GM23248 (cell line): ENCODE measurements at regions not wholly inside any gene's neighbourhood (a gene's known extent, or its start where the extent isn't known, plus 50 kb on each side); places are given as distances from the start of the nearest gene placed in this dataset.

Experiments used
- DNase-seq: peaks from one replicate; pipeline ENCODE4 v3.0.0-alpha.2; 2015
- H2AFZ ChIP-seq: fragments of 200-600 bp; sonication (generic); 2 replicates; pipeline ENCODE4 v1.6.1; 2016; ENCODE audit warnings: antibody characterized with exemption
- H3F3A ChIP-seq: fragments of 200-600 bp; sonication (generic); 2 replicates; pipeline ENCODE4 v1.6.1; 2016; ENCODE audit warnings: mild to moderate bottlenecking, antibody characterized with exemption, mixed run types; ENCODE audit not compliant: insufficient read depth
- H3K27ac ChIP-seq: fragments of 200-600 bp; sonication (generic); 2 replicates; pipeline ENCODE4 v1.5.1; 2016; ENCODE audit warnings: mild to moderate bottlenecking
- H3K27me3 ChIP-seq: fragments of 200-600 bp; sonication (generic); replicated peaks from 2 replicates; pipeline ENCODE4 v1.6.1; 2016; ENCODE audit warnings: mild to moderate bottlenecking; ENCODE audit not compliant: insufficient read depth
- H3K36me3 ChIP-seq: fragments of 200-600 bp; sonication (generic); 2 replicates; pipeline ENCODE4 v1.6.1; 2016; ENCODE audit warnings: low read depth, mild to moderate bottlenecking
- H3K4me1 ChIP-seq: fragments of 200-600 bp; sonication (generic); 2 replicates; pipeline ENCODE4 v1.6.1; 2016; ENCODE audit warnings: mild to moderate bottlenecking; ENCODE audit not compliant: insufficient read depth
- H3K4me2 ChIP-seq: fragments of 200-600 bp; sonication (generic); one replicate; pipeline ENCODE4 v1.6.1; 2016; ENCODE audit warnings: mild to moderate bottlenecking; ENCODE audit not compliant: unreplicated experiment
- H3K4me3 ChIP-seq: fragments of 200-600 bp; sonication (generic); 2 replicates; pipeline ENCODE4 v1.5.1; 2016; ENCODE audit warnings: mild to moderate bottlenecking
- H3K79me2 ChIP-seq: fragments of 200-600 bp; sonication (generic); 2 replicates; pipeline ENCODE4 v1.6.1; 2016; ENCODE audit warnings: mild to moderate bottlenecking; ENCODE audit not compliant: insufficient read depth
- H3K9ac ChIP-seq: fragments of 200-600 bp; sonication (generic); 2 replicates; pipeline ENCODE4 v1.6.1; 2016; ENCODE audit warnings: mild to moderate bottlenecking
- H3K9me2 ChIP-seq: fragments of 200-600 bp; sonication (generic); 2 replicates; pipeline ENCODE4 v1.6.1; 2016; ENCODE audit warnings: mixed run types, mild to moderate bottlenecking, moderate library complexity; ENCODE audit not compliant: insufficient read depth
- H3K9me3 ChIP-seq: fragments of 200-600 bp; sonication (generic); one replicate; pipeline ENCODE4 v1.6.1; 2017; ENCODE audit warnings: low read depth
- H4K20me1 ChIP-seq: fragments of 200-600 bp; sonication (generic); 2 replicates; pipeline ENCODE4 v1.6.0; 2016; ENCODE audit not compliant: insufficient read depth
- EZH2 ChIP-seq: fragments of 200-600 bp; sonication (generic); IDR thresholded peaks from 2 replicates; pipeline ENCODE4 v1.6.1; 2018; ENCODE audit warnings: antibody characterized with exemption, mild to moderate bottlenecking; ENCODE audit not compliant: insufficient read depth, poor library complexity, severe bottlenecking
- EZH2phosphoT487 ChIP-seq: fragments of 200-600 bp; sonication (generic); IDR thresholded peaks from 2 replicates; pipeline ENCODE4 v1.6.1; 2018; ENCODE audit warnings: antibody characterized with exemption, moderate library complexity, mild to moderate bottlenecking, low read depth; ENCODE audit not compliant: insufficient read depth
- WGBS, 2 experiments: methylation state at CpG; one replicate each; pipeline ENCODE4 v1.1.6; 2015 to 2017; ENCODE audit warnings: low lambda C conversion rate in 2 of 2, low coverage in 1 of 2; ENCODE audit errors: missing lambda C conversion rate in 2 of 2; 5-methylcytosine and 5-hydroxymethylcytosine counted together
- in situ Hi-C: fragments of 300-500 bp; cut with MboI; formaldehyde crosslinking; loops from 2 replicates; pipeline ENCODE4 v1.15.0; 2020

GRCh38 chr4:79227860-79228259 lies 98.0 kb downstream of the NAA11 start:
- Histone ChIP-seq H4K20me1 (no peaks in the 10 kb centered on the region), H3K4me1 (no peaks in the 10 kb centered on the region), H3K36me3 (no peaks in the 10 kb centered on the region), H3F3A (no peaks in the 10 kb centered on the region), H3K9me3 (no peaks in the 10 kb centered on the region), H3K4me3 (no peak overlapping the region), H3K4me2 (no peak overlapping the region), H3K9me2 (no peaks in the 10 kb centered on the region), H2AFZ (no peak overlapping the region), H3K9ac (no peak overlapping the region), H3K27ac (no peak overlapping the region), H3K79me2 (no peaks in the 10 kb centered on the region), H3K27me3 (no peaks in the 10 kb centered on the region)
- no peak for TF ChIP-seq EZH2phosphoT487
- no peak for TF ChIP-seq EZH2
- DNase-seq = no peak
- in situ Hi-C loops = no loop called here
- WGBS, 2 experiments = 4 to 14% methylated on average over 2 of the region's 2 CpGs

DNA sequence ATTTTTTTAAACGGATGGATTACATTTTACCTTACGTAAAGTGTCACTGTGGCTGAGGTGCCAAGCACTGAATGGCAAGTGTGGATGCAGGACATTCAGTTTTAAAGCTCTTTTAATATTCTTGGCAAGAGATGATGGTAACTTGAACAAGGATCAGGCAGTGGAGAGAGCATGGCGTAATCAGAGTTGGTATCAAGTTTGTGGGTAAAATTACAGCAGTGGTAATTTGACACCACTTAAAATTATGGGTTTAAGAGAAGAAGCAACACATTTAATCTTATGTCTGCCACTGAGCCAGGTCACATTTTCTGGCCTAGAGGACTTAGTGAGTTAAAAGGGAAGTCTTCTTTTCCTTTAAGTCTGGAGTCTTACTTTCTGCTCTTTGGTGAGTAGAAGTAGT lies 100.5 kb downstream of the NAA11 start:
- TF ChIP-seq EZH2 = no peak
- TF ChIP-seq EZH2phosphoT487 = no peak
- no peaks in the 10 kb centered on the region for H3K4me1 ChIP-seq
- no peaks in the 10 kb centered on the region for H3K9me3 ChIP-seq
- H3K9ac ChIP-seq = no peak overlapping the region
- no peaks in the 10 kb centered on the region for H3K9me2 ChIP-seq
- H3K36me3 ChIP-seq = no peaks in the 10 kb centered on the region
- 14 to 16% methylated on average over 3 of the region's 3 CpGs for WGBS, 2 experiments
- no peak overlapping the region for H3K27ac ChIP-seq
- H3K4me2 ChIP-seq = no peak overlapping the region
- no peak overlapping the region for H3K4me3 ChIP-seq
- no peaks in the 10 kb centered on the region for H3F3A ChIP-seq
- no peak overlapping the region for H2AFZ ChIP-seq
- H3K27me3 ChIP-seq = no peaks in the 10 kb centered on the region
- in situ Hi-C loops = no loop called here
- no peaks in the 10 kb centered on the region for H3K79me2 ChIP-seq
- DNase-seq = no peak
- no peaks in the 10 kb centered on the region for H4K20me1 ChIP-seq

GRCh38 chr4:79224777-79225104 lies 101.1 kb downstream of the NAA11 start:
- in situ Hi-C loops = no loop called here
- Histone ChIP-seq H3K4me3 (no peak overlapping the region), H2AFZ (no peak overlapping the region), H3K4me2 (no peak overlapping the region), H3K9ac (no peak overlapping the region), H3F3A (no peaks in the 10 kb centered on the region), H3K9me3 (no peaks in the 10 kb centered on the region), H4K20me1 (no peaks in the 10 kb centered on the region), H3K79me2 (no peaks in the 10 kb centered on the region), H3K36me3 (no peaks in the 10 kb centered on the region), H3K27ac (no peak overlapping the region), H3K4me1 (no peaks in the 10 kb centered on the region), H3K27me3 (no peaks in the 10 kb centered on the region), H3K9me2 (no peaks in the 10 kb centered on the region)
- TF ChIP-seq EZH2phosphoT487 = no peak
- no peak for TF ChIP-seq EZH2
- WGBS, 2 experiments = 50 to 71% methylated on average over 2 of the region's 2 CpGs
- no peak for DNase-seq

DNA sequence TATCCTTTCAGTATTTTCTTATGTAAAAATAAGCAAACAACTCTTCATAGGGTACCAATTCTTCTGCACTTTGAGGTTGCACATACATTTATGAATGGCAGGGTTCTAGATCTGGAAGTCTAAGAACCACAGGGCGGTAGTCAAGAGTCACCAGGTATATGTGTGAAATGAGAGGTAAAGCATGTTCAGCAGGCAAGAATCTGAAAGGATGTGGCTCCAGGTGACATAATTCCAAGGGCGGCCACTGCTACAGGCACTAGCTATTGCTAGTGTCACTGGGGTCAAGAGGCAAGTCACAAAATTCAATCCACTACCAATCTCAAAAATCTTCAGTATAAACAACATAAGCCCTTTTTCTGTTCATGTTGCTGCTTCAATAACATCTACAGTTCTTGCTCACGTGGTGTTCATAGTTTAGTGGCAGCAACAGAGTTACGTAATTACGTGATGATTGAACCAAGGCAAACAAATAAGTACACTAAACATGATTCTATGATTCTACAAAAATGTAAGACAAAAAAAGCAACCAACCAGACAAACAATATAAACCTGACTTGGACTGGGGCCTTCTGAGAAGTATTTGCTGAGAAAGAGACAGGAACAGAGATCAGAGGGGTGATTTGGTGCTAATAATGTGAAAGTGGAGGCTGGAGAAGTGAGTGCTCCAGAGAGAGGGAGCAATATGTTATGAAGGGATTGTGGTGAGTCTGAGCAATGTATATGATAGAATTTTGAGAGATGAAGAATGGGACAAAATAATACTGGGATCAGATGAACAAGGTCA lies 101.7 kb downstream of the NAA11 start:
- Histone ChIP-seq H3K4me3 (no peak overlapping the region), H3K9me3 (no peaks in the 10 kb centered on the region), H3K27me3 (no peaks in the 10 kb centered on the region), H3F3A (no peaks in the 10 kb centered on the region), H3K4me1 (no peaks in the 10 kb centered on the region), H3K36me3 (no peaks in the 10 kb centered on the region), H4K20me1 (no peaks in the 10 kb centered on the region), H3K9me2 (no peaks in the 10 kb centered on the region), H3K79me2 (no peaks in the 10 kb centered on the region), H3K4me2 (no peak overlapping the region), H3K27ac (no peak overlapping the region), H2AFZ (no peak overlapping the region), H3K9ac (no peak overlapping the region)
- TF ChIP-seq EZH2 (no peak), EZH2phosphoT487 (no peak)
- no peak for DNase-seq
- WGBS, 2 experiments = 61 to 68% methylated on average over 5 of the region's 5 CpGs
- in situ Hi-C loops = no loop called here

DNA sequence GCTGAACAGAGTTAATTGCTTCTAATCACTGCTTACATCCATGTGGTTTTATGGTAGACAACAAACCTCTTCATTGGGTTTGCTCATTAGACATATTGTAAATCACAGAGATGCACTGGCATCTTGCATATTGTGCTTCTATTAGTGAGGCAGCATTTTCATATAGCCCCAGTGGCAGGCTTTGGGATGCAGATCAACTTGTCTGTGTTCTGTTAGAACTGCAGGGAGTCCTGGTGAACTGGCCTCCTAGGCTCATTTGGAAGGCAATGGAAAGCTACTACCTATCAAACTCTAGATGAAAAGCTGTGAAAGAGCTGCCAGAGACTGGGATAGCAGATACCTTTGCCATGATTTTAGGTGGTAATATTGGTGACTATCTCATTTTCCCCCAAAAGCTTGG lies 108.8 kb downstream of the NAA11 start:
- H3K27me3 ChIP-seq = no peaks in the 10 kb centered on the region
- in situ Hi-C loops = no loop called here
- no peak for DNase-seq

More for the DNA sequence above, 108.8 kb downstream of the NAA11 start:
- no peak overlapping the region for H3K4me3 ChIP-seq
- H3K4me1 ChIP-seq = no peaks in the 10 kb centered on the region
- H2AFZ ChIP-seq = no peak overlapping the region
- no peak overlapping the region for H3K4me2 ChIP-seq
- H3K9me3 ChIP-seq = no peaks in the 10 kb centered on the region
- H3K27ac ChIP-seq = no peak overlapping the region
- H3K36me3 ChIP-seq = no peaks in the 10 kb centered on the region
- no peaks in the 10 kb centered on the region for H3F3A ChIP-seq
- no peaks in the 10 kb centered on the region for H4K20me1 ChIP-seq
- no peaks in the 10 kb centered on the region for H3K79me2 ChIP-seq
- H3K9ac ChIP-seq = no peak overlapping the region
- TF ChIP-seq EZH2phosphoT487 (no peak), EZH2 (no peak)
- H3K9me2 ChIP-seq = no peaks in the 10 kb centered on the region
